Mammary epithelial cell (primary cell): ENCODE measurements at regions not wholly inside any gene's neighbourhood (a gene's known extent, or its start where the extent isn't known, plus 50 kb on each side); places are given as distances from the start of the nearest gene placed in this dataset.

Experiments used
- EZH2 ChIP-seq: IDR thresholded peaks from 2 replicates; pipeline ENCODE4 v1.6.1; 2012; ENCODE audit warnings: low read length, inconsistent platforms, borderline replicate concordance
- TF ChIP-seq, protein P1 (sequence below), 2 donors: IDR thresholded peaks in 1 of 2; conservative IDR thresholded peaks in 1 of 2; 2 replicates each; pipeline ENCODE4 v1.5.1; 2011 to 2012; ENCODE audit warnings: inconsistent platforms in 2 of 2, low read length in 2 of 2, mild to moderate bottlenecking in 2 of 2, control low read depth in 1 of 2, low read depth in 1 of 2; ENCODE audit not compliant: insufficient read depth in 1 of 2; ENCODE audit errors: extremely low read depth in 1 of 2

DNA sequence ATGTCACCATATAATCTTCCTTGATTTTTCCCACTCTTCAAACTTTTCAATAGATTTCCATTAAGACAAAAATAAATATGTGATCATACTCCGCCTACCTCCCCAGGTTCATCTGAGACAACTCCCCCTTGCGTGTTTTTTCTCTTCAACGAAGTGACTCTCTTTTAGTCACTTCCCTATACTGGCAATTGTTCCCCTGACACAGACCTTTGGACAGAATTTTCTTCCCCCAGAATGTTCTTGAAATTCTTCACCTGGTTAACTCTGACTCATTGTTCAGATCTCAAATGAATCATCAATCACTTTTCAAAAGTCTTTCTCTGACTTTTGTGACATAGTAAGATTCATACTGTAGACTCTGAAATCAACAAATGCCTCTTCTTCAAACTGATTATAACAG lies 727.3 kb upstream of the LMO3 start:
- TF ChIP-seq, protein P1, sequence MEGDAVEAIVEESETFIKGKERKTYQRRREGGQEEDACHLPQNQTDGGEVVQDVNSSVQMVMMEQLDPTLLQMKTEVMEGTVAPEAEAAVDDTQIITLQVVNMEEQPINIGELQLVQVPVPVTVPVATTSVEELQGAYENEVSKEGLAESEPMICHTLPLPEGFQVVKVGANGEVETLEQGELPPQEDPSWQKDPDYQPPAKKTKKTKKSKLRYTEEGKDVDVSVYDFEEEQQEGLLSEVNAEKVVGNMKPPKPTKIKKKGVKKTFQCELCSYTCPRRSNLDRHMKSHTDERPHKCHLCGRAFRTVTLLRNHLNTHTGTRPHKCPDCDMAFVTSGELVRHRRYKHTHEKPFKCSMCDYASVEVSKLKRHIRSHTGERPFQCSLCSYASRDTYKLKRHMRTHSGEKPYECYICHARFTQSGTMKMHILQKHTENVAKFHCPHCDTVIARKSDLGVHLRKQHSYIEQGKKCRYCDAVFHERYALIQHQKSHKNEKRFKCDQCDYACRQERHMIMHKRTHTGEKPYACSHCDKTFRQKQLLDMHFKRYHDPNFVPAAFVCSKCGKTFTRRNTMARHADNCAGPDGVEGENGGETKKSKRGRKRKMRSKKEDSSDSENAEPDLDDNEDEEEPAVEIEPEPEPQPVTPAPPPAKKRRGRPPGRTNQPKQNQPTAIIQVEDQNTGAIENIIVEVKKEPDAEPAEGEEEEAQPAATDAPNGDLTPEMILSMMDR (conservative IDR thresholded peaks at IDR 0.05 in 1 of 2, IDR thresholded peaks at IDR 0.05 in 1 of 2; ENCODE audit: extremely low read depth in 1 of 2, insufficient read depth in 1 of 2, low read depth in 1 of 2, low read length in 2 of 2) = no peak
- no peak for TF ChIP-seq EZH2
